Adrenal gland (tissue), 5 donors: ENCODE measurements at regions not wholly inside any gene's neighbourhood (a gene's known extent, or its start where the extent isn't known, plus 50 kb on each side); places are given as distances from the start of the nearest gene placed in this dataset.

ENCODE experiments used
- CTCF ChIP-seq, 6 experiments: fragments of 450-650 bp in 4 of 6; fragments of 200-600 bp in 2 of 6; sonication (generic) in 1 of 6; IDR thresholded peaks; 1 replicate in 5 of 6; 2 replicates in 1 of 6; pipeline versions ENCODE4 v1.5.1 to v1.8.0; 2016 to 2021; ENCODE audit warnings: antibody characterized with exemption in 6 of 6, mild to moderate bottlenecking in 2 of 6, moderate library complexity in 1 of 6
- POLR2A ChIP-seq, 2 donors: fragments of 450-650 bp; IDR thresholded peaks; one replicate each; pipeline ENCODE4 v1.6.1; 2017; ENCODE audit warnings: antibody characterized with exemption in 2 of 2, mild to moderate bottlenecking in 2 of 2, moderate library complexity in 1 of 2
- donor health status: DM: no; HTN: no; CAD: no.

- no peak for TF ChIP-seq CTCF (IDR thresholded peaks at IDR 0.05)
- TF ChIP-seq POLR2A (IDR thresholded peaks at IDR 0.05): no peak
Observed at GRCh38 chr7:69259445-69259844, 338.8 kb upstream of the AUTS2 start.
